ENCODE measurements at regions not wholly inside any gene's neighbourhood (a gene's known extent, or its start where the extent isn't known, plus 50 kb on each side); places are given as distances from the start of the nearest gene placed in this dataset.
"Not testable (repeated sequence)": the region's sequence is repeated elsewhere in the genome, so short reads cannot be mapped to it uniquely, and the experiment has no call there.

DNA sequence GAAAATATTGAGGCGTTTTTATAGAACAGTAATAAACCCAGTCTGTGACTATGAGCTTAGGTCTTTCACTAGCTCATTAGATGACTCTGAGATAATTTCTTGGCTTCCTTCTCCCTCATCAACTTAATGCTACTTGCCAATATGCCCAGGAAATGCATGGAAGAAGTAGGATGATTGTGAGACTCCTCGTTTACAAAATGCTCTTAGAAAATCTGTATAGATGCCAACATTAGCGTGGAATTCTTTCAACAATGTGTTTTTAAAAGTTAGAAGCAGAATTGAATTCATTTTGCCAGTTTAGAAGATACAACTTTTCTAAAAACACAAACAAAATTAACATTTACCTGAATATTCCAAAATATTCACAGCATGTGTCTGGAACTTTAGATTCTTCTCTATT is 424.6 kb downstream of the BTG1 start:
- Histone ChIP-seq H3K36me3 (ENCODE audit: control insufficient read depth, insufficient read depth, low read length) (no peaks in the 10 kb centered on the region), H3K27ac (ENCODE audit: low read length) (no peak overlapping the region), H3K4me3 (ENCODE audit: low read length) (no peak overlapping the region), H3K27me3 (ENCODE audit: control insufficient read depth, insufficient read depth, low read length) (no peaks in the 10 kb centered on the region), H3K4me1 (ENCODE audit: control insufficient read depth, insufficient read depth, low read length) (no peaks in the 10 kb centered on the region; the same call in 1 of the 2 replicates), H3K9me3 (ENCODE audit: control insufficient read depth, insufficient read depth, low read length) (no peaks in the 10 kb centered on the region)
- no peak for DNase-seq (ENCODE audit: low read depth, low spot score)
- 100% methylated on average over 1 of the region's 3 CpGs for WGBS (ENCODE audit: insufficient coverage, insufficient read length)

DNA sequence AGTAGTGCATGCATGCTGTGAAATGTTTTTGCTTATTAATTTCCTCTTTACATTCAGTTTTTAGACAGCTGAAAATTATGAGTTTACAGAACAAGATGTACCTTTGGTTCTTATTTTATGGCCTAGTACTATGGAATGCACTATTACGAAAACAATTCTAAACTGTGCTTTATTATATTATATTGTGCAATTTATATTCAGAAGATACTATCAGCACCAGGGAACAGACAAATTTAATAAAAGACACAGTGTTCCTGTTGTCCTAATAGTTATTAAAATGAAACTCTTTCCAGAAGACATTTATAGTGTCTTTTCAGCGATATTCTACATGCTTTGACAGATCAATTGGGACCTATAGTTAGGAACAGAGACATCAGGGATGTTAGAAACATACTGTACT is 427.3 kb downstream of the BTG1 start:
- H3K27me3 ChIP-seq (ENCODE audit: control insufficient read depth, insufficient read depth, low read length), result no peaks in the 10 kb centered on the region
- WGBS (ENCODE audit: insufficient coverage, insufficient read length), result no CpG with 5 or more reads among the region's 2 CpGs
- no peak for DNase-seq (ENCODE audit: low read depth, low spot score)
- H3K36me3 ChIP-seq (ENCODE audit: control insufficient read depth, insufficient read depth, low read length), result no peaks in the 10 kb centered on the region
- H3K27ac ChIP-seq (ENCODE audit: low read length), result no peak overlapping the region
- no peaks in the 10 kb centered on the region for H3K9me3 ChIP-seq (ENCODE audit: control insufficient read depth, insufficient read depth, low read length)
- no peak overlapping the region for H3K4me3 ChIP-seq (ENCODE audit: low read length)
- H3K4me1 ChIP-seq (ENCODE audit: control insufficient read depth, insufficient read depth, low read length), result no peaks in the 10 kb centered on the region

DNA sequence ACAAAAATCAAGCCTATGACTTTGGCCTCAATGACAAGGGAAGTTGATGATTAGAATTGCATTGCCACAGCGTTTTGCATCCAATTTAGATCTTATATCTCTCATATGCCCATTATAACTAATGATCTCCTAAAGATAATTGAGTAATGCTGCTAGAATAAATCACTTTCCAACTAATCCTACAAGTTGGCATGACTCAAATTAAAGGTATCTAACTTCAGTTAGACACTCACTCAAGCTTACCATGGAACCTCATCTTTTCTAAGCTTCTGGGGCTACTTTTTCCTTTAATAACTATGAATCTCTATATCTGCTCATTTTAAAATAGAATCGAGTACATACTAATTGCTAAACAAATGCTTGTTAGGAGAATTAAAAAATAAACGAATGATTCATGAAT is 427.8 kb downstream of the BTG1 start:
- no peaks in the 10 kb centered on the region for H3K9me3 ChIP-seq (ENCODE audit: control insufficient read depth, insufficient read depth, low read length)
- no peaks in the 10 kb centered on the region for H3K4me1 ChIP-seq (ENCODE audit: control insufficient read depth, insufficient read depth, low read length)
- no peak overlapping the region for H3K4me3 ChIP-seq (ENCODE audit: low read length)
- H3K27me3 ChIP-seq (ENCODE audit: control insufficient read depth, insufficient read depth, low read length), result no peaks in the 10 kb centered on the region
- WGBS (ENCODE audit: insufficient coverage, insufficient read length), result no CpG with 5 or more reads among the region's 3 CpGs
- H3K36me3 ChIP-seq (ENCODE audit: control insufficient read depth, insufficient read depth, low read length), result no peaks in the 10 kb centered on the region
- DNase-seq (ENCODE audit: low read depth, low spot score), result no peak
- no peak overlapping the region for H3K27ac ChIP-seq (ENCODE audit: low read length)

DNA sequence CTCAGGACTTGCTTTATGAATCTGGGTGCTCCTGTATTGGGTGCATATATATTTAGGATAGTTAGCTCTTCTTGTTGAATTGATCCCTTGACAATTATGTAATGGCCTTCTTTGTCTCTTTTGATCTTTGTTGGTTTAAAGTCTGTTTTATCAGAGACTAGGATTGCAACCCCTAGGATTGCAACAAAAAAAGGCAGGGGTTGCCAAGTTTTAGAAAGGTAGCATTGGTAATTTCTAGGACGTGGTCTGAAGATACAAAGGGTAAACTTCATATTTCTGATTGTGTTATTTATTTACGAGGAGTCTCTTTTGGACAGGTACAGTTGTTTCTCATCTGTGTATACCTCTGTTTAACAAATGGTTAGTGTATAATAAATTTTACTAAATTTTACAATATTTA is 433.7 kb downstream of the BTG1 start:
- not testable (repeated sequence) for H3K4me3 ChIP-seq (ENCODE audit: low read length); H3K27ac ChIP-seq (ENCODE audit: low read length); H3K27me3 ChIP-seq (ENCODE audit: control insufficient read depth, insufficient read depth, low read length); H3K4me1 ChIP-seq (ENCODE audit: control insufficient read depth, insufficient read depth, low read length); H3K36me3 ChIP-seq (ENCODE audit: control insufficient read depth, insufficient read depth, low read length); DNase-seq (ENCODE audit: low read depth, low spot score); H3K9me3 ChIP-seq (ENCODE audit: control insufficient read depth, insufficient read depth, low read length)
- WGBS (ENCODE audit: insufficient coverage, insufficient read length), result no CpG with 5 or more reads among the region's 2 CpGs

DNA sequence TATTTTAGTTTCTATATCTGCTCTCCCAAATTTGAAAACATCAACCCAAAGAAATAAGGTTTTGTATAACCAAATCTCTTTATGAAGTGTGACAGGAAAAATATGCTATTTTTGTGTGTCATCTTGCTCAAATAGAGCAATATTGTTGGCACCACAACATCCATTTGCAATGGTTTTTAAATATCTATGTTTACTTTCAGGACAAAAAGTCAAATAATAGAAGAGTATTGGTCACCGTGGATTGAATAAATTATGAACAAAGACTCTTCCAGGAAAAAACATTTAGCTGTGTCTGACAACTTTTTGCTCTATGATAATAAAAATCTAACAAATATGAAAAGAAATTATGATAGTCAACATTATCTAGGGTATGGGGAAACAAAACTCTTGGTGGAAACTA is 439.2 kb downstream of the BTG1 start:
- Histone ChIP-seq H3K4me1 (ENCODE audit: control insufficient read depth, insufficient read depth, low read length) (no peaks in the 10 kb centered on the region), H3K27ac (ENCODE audit: low read length) (no peak overlapping the region), H3K36me3 (ENCODE audit: control insufficient read depth, insufficient read depth, low read length) (no peaks in the 10 kb centered on the region), H3K4me3 (ENCODE audit: low read length) (no peak overlapping the region), H3K9me3 (ENCODE audit: control insufficient read depth, insufficient read depth, low read length) (no peaks in the 10 kb centered on the region), H3K27me3 (ENCODE audit: control insufficient read depth, insufficient read depth, low read length) (no peaks in the 10 kb centered on the region)
- DNase-seq (ENCODE audit: low read depth, low spot score), result no peak
- no CpG with 5 or more reads among the region's 1 CpG for WGBS (ENCODE audit: insufficient coverage, insufficient read length)

DNA sequence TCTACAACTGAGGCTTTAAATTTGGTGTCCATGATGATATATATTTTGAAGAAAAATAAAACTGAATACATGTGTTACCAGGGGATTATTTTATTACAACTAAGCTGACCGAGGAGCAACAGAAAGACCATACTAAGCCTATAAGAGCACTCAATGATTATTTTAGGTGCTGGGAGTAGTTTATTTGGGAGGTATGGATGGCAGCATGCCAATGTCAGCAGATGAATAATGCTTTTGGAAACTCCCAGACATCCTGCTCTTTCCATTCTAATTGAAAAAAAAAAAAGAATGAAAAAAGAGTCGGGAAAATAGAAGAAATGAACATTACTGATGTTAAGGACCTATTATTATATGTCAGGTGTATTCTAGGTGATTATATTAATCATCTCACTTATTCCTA is 441.2 kb downstream of the BTG1 start:
- Histone ChIP-seq H3K9me3 (ENCODE audit: control insufficient read depth, insufficient read depth, low read length) (no peaks in the 10 kb centered on the region), H3K4me1 (ENCODE audit: control insufficient read depth, insufficient read depth, low read length) (no peaks in the 10 kb centered on the region), H3K4me3 (ENCODE audit: low read length) (no peak overlapping the region), H3K27ac (ENCODE audit: low read length) (no peak overlapping the region), H3K36me3 (ENCODE audit: control insufficient read depth, insufficient read depth, low read length) (no peaks in the 10 kb centered on the region), H3K27me3 (ENCODE audit: control insufficient read depth, insufficient read depth, low read length) (no peaks in the 10 kb centered on the region)
- no CpG with 5 or more reads among the region's 2 CpGs for WGBS (ENCODE audit: insufficient coverage, insufficient read length)
- DNase-seq (ENCODE audit: low read depth, low spot score), result no peak

DNA sequence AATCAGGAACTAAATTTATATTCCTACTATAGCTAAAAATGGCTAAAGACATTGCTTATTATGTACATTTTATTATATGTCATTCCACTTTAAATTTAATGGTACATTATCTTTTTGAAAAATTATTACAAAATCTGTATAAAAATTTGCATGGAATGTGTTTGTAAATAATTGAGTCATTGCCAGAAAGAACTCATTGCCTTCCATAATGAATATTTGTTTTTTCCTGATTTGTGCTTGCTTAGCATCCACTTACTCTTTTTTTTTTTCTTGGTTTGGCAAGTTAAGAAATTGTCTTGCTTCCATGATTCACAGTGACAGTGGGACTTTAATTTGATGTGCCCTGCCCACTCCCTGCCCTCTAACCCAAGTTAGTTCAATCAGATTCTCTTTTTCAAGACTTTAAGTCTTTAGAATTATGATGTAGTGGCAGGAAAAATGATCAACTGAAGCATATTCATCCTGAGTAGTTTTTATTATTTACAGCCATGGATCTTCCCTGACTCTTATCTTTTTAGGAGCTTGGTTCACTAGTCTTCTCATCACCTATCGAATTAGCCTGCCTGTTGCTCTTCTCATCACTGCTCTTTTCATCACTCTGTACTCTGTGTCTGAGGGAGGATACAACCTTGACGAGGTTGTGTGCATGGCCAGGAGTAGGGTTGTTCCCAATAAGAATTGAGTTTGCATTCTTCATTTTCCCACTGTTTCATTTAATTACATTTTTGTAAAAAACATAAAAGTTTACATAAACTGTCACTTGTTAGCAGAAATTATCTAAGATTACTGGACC is 442.0 kb downstream of the BTG1 start:
- Histone ChIP-seq H3K9me3 (ENCODE audit: control insufficient read depth, insufficient read depth, low read length) (no peaks in the 10 kb centered on the region), H3K36me3 (ENCODE audit: control insufficient read depth, insufficient read depth, low read length) (no peaks in the 10 kb centered on the region), H3K27me3 (ENCODE audit: control insufficient read depth, insufficient read depth, low read length) (no peaks in the 10 kb centered on the region), H3K4me1 (ENCODE audit: control insufficient read depth, insufficient read depth, low read length) (no peaks in the 10 kb centered on the region), H3K27ac (ENCODE audit: low read length) (no peak overlapping the region), H3K4me3 (ENCODE audit: low read length) (no peak overlapping the region)
- no peak for DNase-seq (ENCODE audit: low read depth, low spot score)
- WGBS (ENCODE audit: insufficient coverage, insufficient read length), result no CpG with 5 or more reads among the region's 2 CpGs

DNA sequence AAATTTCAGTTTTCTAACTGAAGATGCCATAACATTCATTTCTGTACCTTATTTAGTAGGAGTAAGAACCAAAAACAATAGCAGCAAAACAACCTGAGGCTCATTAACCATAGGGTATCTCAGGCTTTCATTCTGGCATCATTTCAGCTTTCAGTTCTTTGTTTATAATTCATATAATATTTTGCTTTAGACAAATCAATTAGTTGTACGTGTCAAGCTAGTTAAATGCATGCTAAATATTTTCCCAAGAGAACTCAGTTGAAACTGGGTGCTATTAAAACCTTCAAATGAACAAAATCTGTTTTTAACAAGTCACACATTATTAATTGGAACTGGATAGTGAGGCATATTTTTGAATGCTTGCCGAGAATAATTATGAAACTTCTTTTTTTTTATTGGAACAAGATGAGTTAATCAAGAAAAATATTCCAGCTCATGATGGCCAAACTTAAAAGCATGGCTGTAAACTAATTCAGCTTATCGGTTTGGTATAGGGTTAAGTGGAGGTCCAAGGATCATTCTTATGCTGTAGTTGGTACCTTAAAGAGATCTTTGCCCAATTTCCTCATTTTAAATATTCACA is 442.7 kb downstream of the BTG1 start:
- Histone ChIP-seq H3K27ac (ENCODE audit: low read length) (no peak overlapping the region), H3K9me3 (ENCODE audit: control insufficient read depth, insufficient read depth, low read length) (no peaks in the 10 kb centered on the region), H3K27me3 (ENCODE audit: control insufficient read depth, insufficient read depth, low read length) (no peaks in the 10 kb centered on the region), H3K36me3 (ENCODE audit: control insufficient read depth, insufficient read depth, low read length) (no peaks in the 10 kb centered on the region), H3K4me1 (ENCODE audit: control insufficient read depth, insufficient read depth, low read length) (no peaks in the 10 kb centered on the region), H3K4me3 (ENCODE audit: low read length) (no peak overlapping the region)
- no peak for DNase-seq (ENCODE audit: low read depth, low spot score)
- no CpG with 5 or more reads among the region's 3 CpGs for WGBS (ENCODE audit: insufficient coverage, insufficient read length)

DNA sequence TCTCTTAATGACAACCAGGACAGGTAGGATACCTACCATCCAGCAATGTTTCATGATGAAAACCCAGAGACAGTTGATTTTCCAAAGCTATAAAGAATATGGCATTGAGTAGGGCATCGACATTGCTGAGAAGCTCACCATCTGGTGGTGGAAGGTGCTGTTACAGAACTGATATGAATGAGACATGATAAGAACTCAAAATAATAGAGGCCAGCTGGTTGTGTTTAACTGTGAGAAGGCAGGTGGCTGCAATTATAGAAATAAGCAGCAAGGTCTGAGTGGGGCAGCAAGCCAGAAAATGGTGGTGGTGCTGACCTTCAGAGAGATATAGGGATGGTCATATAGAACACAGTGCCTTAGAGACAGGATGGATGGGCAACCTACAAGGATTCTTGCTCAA is 449.7 kb downstream of the BTG1 start:
- H3K4me1 ChIP-seq (ENCODE audit: control insufficient read depth, insufficient read depth, low read length), result no peaks in the 10 kb centered on the region
- H3K27ac ChIP-seq (ENCODE audit: low read length), result no peak overlapping the region
- H3K36me3 ChIP-seq (ENCODE audit: control insufficient read depth, insufficient read depth, low read length), result no peaks in the 10 kb centered on the region
- WGBS (ENCODE audit: insufficient coverage, insufficient read length), result no CpG with 5 or more reads among the region's 1 CpG
- H3K9me3 ChIP-seq (ENCODE audit: control insufficient read depth, insufficient read depth, low read length), result no peaks in the 10 kb centered on the region
- DNase-seq (ENCODE audit: low read depth, low spot score), result no peak
- H3K4me3 ChIP-seq (ENCODE audit: low read length), result no peak overlapping the region
- no peaks in the 10 kb centered on the region for H3K27me3 ChIP-seq (ENCODE audit: control insufficient read depth, insufficient read depth, low read length)

DNA sequence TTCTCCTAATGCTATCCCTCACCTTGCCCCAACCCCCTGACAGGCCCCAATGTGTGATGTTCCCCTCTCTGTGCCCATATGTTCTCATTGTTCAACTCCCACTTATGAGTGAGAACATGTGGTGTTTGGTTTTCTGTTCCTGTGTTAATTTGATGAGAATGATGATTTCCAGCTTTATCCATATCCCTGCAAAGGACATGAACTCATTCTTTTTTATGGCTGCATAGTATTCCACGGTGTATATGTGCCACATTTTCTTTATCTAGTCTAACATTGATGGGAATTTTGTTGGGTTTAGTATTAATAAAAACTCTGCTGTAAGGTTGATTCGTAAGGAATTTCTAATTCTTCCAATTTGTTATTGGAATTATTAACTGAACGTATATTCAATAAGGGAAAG is 450.2 kb downstream of the BTG1 start:
- H3K4me1 ChIP-seq (ENCODE audit: control insufficient read depth, insufficient read depth, low read length); H3K27ac ChIP-seq (ENCODE audit: low read length); DNase-seq (ENCODE audit: low read depth, low spot score); H3K4me3 ChIP-seq (ENCODE audit: low read length); H3K36me3 ChIP-seq (ENCODE audit: control insufficient read depth, insufficient read depth, low read length); H3K9me3 ChIP-seq (ENCODE audit: control insufficient read depth, insufficient read depth, low read length); H3K27me3 ChIP-seq (ENCODE audit: control insufficient read depth, insufficient read depth, low read length): not testable (repeated sequence)
- whole genome bisulfite sequencing (ENCODE audit: insufficient coverage, insufficient read length), result no CpG with 5 or more reads among the region's 3 CpGs

DNA sequence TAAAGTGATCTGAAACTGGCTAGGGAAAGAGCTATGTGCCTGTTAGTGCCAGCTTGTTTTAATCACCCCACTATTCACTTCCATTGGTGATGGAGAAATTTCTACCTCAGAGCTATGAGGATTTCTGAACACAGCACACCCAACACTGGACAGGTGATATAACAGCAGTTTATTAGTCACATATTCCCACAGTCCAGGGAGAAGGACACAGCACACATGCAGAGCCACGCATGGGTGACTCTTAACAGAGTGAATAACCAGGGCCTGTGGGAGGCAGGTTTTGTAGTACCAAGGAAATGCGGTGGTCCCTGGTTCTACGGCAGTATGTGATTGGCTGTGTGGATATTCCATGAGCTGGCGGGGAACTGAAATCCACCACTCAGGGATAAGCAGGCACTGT is 455.1 kb downstream of the BTG1 start:
- H3K27ac ChIP-seq (ENCODE audit: low read length), result no peak overlapping the region
- H3K27me3 ChIP-seq (ENCODE audit: control insufficient read depth, insufficient read depth, low read length), result no peaks in the 10 kb centered on the region
- no CpG with 5 or more reads among the region's 4 CpGs for WGBS (ENCODE audit: insufficient coverage, insufficient read length)
- no peaks in the 10 kb centered on the region; the same call in 1 of the 2 replicates for H3K36me3 ChIP-seq (ENCODE audit: control insufficient read depth, insufficient read depth, low read length)
- no peak overlapping the region for H3K4me3 ChIP-seq (ENCODE audit: low read length)
- 0 out of 2 replicates have a peak, but pooled peaks cover 2% of the 10 kb centered on the region for H3K4me1 ChIP-seq (ENCODE audit: control insufficient read depth, insufficient read depth, low read length)
- no peaks in the 10 kb centered on the region for H3K9me3 ChIP-seq (ENCODE audit: control insufficient read depth, insufficient read depth, low read length)
- no peak for DNase-seq (ENCODE audit: low read depth, low spot score)
